SH-SY5Y (cell line): ENCODE measurements at regions not wholly inside any gene's neighbourhood (a gene's known extent, or its start where the extent isn't known, plus 50 kb on each side); places are given as distances from the start of the nearest gene placed in this dataset.

Experiments used
- GATA2 ChIP-seq: IDR thresholded peaks from 2 replicates; pipeline ENCODE4 v1.6.1; 2011; ENCODE audit warnings: mild to moderate bottlenecking, low read depth, low read length
- GATA3 ChIP-seq: IDR thresholded peaks from 2 replicates; pipeline ENCODE4 v1.6.1; 2011; ENCODE audit warnings: low read depth, mild to moderate bottlenecking, low read length, moderate library complexity

GRCh38 chr20:7323957-7324356 lies 556.5 kb downstream of the BMP2 start:
- TF ChIP-seq GATA3 (no peak), GATA2 (no peak)
